Hematopoietic multipotent progenitor cell treated with erythropoietin and hydrocortisone succinate and interleukin-3 and kit ligand, for 15 days (in vitro differentiated cells): ENCODE measurements at regions not wholly inside any gene's neighbourhood (a gene's known extent, or its start where the extent isn't known, plus 50 kb on each side); places are given as distances from the start of the nearest gene placed in this dataset.
"Not testable (repeated sequence)": the region's sequence is repeated elsewhere in the genome, so short reads cannot be mapped to it uniquely, and the experiment has no call there.

Source experiments
- DNase-seq: peaks from one replicate; pipeline ENCODE4 v3.0.0-alpha.2; 2015; ENCODE audit warnings: low spot score

DNA sequence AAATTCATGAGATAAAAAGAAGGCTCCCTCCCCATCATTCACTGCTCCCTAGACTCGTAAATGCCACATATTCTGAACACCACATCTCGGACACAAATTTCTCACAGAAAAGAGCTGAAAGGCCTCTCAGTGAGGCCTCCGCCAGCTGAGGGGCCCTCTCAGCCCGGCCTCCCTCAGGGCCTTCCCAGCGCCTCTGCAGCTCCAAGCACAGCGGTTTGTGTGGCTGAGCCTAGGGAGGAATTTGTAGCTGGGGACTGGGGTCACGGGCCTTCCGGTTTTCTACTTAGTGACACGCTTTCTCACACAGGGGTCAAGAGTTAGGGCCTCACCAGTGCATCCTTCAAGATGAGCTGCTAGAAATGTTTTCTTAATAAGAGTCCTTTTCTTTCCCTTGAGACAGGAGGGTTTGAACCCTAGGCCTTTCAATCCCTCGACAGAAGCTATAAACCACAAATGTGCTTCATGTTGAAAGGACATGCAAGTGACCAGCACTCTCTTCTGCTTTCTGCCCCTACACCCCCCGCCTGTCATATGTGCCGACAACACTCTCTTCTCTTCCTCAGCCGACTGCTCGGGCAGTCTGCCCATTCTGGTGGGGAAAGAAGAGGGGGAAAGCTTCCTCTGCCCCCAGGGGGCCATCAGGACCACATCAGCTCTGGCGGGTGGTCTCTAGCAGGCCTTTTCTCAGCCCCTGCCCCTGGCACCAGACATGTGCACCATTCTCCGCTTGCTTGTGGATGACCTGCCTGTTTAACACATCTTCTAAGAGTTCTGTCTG lies 104.9 kb downstream of the CHIC2 start:
- no peak for DNase-seq

DNA sequence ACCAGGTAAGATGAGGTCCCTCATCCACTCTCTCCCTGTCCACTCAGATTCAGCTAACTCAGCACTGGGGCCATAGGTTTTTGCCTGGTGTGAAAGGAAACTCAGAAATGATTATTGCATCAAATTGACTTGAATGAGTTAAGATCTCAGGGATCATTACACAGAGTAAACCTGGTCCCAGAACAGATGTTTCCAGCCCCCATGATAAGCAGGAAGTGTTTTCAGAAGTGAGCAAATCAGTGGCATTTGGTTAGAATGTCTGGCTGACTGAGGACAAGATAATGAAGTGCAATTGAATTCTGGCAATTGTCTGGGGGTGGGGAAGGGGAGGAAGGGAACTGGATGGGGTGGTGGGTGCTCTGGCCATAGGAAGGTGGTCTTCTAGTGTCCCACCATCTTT lies 108.0 kb downstream of the CHIC2 start:
- no peak for DNase-seq

DNA sequence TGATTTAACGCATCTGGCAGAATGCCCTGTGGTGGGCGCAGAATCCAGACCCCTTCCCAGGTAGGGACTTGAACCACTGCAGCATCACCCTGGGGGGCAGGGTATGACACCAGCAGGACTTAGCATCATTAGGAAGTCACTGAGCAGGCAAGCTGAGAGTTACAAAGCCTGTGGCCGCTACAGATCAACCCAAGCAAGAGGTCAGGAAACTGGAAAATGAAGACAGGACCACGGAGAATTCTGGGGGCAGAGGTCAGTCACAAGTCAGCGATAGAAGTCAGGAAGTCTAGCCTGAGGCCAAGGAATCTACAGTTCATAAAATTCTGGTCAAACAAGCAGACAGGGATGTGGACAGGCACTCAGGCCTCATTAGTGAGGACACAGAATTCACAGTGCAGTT lies 108.4 kb downstream of the CHIC2 start:
- no peak for DNase-seq

DNA sequence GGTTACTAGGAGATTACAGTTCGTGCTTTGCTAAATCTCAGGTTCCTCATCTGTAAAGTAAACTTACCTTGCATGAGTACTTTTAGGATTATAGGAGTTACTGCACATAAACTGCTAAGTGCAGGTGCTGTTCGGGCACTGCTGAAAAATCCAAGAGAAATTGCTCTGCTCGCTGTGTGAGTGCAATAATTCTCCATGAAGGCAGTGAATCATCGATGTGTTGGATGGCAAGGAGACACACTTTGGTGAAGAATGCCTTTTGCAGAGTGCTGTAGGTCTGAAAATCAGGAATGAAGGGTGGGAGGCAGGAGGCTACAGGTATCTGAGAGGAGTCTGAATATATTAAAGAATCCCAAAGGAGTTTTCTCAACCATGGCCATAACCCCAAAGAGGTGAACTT lies 113.0 kb downstream of the CHIC2 start:
- no peak for DNase-seq

DNA sequence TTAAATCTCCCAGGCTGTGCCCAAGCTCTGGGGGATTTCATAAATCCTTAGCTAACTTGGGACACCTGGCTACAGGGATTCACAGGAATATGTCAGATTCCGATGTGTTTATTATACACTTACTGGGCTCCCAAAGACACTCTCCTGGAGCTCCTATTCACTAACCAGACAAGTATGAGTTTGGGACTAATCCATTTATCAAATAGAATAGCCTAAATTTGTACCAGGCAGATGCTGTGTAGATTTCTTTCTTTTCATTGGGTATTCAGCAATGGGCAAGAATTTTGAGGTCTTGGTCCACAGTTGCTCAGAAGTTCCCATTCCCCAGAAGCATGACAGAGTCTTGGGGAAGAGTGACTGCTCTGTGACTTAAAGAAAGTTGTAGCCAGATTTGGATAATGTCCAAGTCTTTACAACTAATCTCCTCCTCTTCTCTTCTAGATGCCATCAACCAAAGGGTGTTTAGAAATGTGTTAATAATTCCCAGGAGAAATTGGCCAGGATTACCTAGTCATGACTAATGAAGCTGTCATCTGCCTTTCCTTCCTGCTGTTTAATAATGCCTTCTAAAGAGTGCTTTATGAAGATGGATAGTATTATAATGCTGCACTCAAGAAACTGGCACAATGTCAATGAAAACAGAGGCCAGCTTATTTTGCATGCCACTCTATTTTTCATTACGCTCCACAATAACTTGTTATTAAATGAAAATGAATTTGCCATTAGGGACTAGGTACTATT lies 120.9 kb downstream of the CHIC2 start:
- no peak for DNase-seq

DNA sequence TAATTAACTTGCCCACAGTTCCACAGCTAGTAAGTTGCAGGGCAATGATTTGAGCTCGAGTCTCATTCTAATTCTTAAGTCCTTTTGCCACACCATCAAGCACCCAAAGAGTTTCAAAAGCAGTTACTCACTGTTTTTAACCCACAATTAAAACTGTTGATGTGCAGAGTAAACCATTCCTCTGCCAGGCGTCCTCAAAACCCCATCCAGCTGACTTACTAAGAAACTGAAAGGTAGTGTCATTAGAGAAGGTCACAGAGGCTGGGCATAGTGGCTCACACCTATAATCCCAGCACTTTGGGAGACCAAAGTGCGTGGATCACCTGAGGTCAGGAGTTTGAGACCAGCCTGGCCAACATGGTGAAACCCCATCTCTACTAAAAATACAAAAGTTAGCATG lies 121.7 kb downstream of the CHIC2 start:
- no peak for DNase-seq

DNA sequence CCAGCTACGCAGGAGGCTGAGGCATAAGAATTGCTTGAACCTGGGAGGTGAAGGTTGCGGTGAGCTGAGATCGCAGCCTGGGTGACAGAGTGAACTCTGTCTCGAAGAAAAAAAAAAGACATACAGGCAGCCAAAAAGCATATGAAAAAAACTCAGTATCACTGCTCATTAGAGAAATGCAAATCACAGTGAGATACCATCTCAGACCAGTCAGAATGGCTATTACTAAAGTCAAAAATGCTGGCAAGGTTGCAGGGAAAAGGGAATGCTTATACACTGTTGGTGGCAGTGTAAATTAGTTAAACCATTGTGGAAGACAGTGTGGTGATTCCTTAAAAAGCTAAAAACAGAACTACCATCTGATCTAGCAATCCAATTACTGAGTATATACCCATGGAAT lies 123.1 kb downstream of the CHIC2 start:
- DNase-seq = no peak

DNA sequence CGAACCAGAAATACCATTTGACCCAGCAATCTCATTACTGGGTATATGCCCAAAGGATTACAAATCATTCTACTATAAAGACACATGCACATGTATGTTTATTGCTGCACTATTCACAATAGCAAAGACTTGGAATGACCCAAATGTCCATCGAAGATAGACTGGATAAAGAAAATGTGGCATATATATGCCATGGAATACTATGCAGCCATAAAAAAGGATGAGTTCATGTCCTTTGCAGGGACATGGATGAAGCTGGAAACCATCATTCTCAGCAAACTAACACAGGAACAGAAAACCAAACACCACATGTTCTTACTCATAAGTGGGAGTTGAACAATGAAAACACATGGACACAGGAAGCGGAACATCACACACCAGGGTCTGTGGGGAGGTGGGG lies 124.5 kb downstream of the CHIC2 start:
- not testable (repeated sequence) for DNase-seq

DNA sequence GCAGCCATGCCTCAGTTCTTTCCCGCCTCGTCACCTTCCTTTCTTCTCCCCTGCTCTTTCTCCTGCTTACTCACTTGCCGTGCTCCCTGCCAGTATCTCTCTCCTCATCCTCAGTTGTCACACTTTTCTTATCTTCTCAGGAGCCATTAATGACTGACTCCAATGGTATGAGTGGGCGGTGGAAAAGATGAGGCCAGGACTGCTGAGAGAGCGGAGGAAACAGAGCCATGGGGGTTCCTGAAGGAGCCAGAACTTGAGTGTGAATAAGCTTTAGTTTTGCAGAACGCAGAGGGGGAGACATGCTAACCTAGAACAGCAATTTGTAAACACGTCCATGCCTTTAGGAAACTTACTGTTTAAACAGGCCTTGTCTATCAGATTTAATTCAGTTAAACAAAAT lies 126.5 kb downstream of the CHIC2 start:
- DNase-seq = no peak

DNA sequence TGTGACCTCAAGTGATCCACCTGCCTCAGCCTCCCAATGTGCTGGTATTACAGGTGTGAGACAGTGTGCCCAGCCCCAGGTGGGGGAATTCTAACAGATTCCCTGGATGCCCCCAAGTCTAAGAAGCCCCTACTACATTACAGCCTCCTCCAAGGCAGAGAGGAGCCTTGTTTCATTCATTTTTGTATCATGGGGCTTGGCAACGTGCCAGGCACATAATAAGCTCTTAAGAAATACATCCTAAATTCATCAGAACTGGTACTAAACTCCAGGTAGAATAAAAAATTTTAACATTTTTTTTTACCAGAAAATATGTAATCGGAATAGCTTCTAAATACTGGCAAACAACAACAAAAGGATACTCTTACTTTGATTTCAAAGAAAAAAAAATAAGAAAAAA lies 127.1 kb downstream of the CHIC2 start:
- DNase-seq = no peak

DNA sequence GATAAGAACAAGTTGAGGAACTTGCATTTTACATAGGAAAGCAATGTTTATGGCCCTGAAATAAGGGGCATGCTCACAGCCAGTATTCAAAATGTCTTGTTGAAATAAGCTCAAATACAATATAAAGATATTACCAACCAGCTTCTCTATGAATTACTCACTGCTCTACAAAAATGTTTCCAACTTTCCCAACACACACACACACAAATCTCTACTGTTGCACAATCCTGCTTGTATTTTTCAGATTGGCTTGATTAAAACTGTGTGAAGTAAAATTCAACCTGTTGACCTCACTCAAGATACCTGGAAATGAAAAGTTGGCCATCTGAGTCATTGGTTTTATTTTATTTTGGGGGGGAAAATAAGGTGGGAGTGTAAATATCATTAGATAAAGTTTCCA lies 128.6 kb downstream of the CHIC2 start:
- DNase-seq = no peak

DNA sequence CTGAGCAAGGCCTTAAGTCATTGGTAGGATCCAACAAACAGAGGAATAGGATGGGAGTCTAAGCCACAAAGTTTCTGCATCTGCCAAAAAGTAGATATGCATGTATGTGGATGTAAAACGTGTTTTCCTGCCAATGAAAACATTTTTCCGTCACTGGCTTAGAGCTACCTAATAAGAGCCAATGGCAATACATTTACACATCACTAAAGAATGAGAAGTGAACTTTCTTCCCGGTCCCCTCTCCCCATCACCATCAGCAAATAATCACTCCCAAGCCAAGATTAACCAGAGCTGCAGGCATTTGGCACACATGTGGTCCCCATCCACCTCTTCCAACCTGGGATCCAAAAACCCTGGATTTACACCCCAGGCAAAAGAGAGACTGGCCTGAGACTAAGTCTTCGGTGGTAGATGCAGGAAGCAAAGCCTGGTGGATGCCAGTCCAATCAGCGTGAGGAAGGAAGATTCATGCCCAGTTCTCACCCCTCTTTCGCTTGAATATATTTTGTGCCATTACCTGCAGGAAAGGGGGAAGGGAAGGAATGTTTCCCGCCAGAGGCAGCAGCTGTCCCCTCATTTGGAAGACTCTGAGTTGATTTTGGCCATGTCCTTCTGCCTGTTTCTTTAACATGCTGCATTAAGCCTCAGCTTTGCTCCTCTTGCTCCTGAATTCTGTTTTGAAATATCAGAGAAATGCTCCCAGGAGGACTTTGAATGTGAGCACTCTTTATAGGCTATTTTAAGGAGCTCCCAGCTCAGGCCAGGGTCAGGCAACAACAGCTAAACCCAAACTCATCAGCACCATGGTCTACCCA lies 131.4 kb downstream of the CHIC2 start:
- DNase-seq = no peak

DNA sequence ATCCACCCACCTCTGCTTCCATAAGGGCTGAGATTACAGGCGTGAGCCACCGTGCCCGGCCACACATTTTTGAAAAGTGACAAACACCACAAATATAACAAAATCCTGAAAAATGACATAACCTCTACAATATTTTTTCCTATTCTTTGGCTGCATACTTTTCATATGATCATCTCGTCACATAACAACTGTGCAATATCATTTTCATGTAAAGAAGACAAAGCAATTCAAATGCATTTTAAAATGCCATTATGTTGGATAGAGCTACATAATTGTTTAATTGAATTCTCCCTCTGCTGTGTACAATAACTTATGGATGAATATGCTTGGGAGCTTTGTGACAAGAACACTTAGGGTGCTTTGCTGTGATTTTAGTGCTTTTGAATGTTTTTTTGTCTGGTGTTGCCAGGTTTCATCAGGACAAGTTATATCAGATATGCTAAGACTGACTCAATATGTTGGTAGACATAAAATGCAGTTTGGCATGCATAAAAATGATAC lies 132.9 kb downstream of the CHIC2 start:
- DNase-seq = no peak

DNA sequence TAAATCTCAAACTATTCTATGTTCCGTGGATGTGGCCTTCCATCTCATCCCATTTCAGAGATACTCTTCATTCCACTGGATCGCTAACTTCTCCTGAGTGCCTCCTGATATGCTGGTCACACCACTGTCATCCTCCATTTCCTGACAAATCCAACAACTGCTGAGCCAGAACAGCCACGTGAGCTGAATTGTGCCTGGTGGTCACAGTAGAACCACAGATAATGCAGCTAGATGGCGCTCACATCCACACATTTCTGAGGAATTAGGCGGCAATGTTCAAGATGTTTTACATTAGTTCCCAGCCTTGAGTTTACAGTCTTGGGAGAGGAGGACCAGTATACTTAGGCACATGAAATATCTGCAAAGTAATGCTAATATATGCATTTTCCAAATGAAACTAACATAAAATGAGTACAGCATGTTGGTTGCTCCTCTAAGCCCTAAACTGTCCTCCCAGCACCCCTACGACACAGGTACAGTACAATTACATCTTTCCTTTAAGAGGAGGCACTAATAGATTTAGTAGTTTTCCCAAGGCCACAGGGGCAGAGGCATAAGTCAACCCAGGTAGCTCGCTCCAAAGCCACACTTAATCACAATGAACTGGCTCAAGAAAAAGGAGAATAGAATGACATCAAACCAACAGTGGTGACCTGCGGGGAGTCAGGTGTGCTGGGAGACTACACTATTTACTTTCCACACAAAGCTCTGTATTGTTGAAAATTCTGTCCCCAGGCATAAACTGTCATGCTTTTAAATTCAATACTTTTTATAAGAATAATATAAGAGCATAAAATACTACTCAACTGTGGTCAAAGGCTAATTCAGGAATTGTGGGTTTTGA lies 134.2 kb downstream of the CHIC2 start:
- DNase-seq = peak; percentile 55

DNA sequence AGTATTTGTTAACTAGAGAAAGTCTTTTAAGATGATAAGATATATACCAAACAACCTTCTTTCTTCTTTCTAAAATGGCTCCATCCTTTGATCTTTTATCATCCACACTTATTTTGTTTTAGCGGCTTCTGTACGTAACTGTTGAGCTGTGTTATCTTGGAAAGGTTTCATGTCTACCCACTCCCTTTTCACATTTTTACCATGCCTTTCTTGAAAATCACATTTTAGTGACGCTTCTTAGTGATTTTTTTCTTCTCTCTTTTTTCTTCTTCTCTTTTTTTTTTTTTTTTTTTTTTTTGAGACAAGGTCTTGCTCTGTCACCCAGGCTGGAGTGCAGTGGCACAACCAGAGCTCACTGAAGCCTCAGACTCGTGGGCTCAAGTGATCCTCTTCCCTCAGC lies 135.1 kb downstream of the CHIC2 start:
- no peak for DNase-seq

DNA sequence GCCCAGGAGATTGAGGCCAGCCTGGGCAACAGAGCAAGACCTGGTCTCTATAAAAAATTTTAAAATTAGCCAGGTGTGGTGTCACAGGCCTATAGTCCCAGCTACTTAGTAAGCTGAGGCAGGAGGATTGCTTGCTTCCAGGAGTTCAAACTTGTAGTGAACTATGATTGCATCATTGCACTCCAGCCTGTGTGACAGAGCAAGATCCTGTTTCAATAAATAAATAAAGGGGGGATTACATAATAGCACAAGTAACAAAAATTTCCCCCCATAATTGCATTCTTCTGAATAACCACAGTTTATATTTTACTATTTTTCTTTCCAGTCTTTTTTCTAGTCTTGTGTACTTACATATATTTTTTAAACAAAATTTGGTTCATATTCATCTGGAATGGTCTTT lies 135.6 kb downstream of the CHIC2 start:
- DNase-seq = no peak

DNA sequence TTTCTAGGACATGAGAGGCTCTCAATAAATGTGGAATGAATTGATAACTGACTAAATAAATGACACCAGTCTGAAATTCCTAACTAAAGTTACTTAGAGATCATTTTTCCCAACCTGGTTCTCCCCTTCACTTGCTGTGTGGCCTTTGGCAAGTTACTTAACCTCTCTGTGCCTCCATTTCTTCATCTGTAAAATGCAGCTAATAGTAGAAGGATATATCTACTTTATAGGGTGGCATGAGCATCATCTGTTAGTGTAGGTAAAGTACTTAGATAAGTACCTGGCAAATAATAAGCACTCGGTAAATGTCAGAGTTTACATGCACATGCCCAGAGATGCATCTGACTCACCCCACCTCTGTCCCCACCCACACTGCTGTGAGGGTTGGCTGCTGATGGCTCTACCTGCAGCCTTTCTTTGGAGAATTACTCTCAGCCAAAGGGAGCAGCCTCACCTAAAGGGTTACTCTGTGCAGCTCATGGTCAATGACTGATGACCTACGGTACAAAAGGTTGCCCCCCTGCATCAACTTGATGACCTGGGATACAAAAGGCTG lies 139.3 kb downstream of the CHIC2 start:
- no peak for DNase-seq

DNA sequence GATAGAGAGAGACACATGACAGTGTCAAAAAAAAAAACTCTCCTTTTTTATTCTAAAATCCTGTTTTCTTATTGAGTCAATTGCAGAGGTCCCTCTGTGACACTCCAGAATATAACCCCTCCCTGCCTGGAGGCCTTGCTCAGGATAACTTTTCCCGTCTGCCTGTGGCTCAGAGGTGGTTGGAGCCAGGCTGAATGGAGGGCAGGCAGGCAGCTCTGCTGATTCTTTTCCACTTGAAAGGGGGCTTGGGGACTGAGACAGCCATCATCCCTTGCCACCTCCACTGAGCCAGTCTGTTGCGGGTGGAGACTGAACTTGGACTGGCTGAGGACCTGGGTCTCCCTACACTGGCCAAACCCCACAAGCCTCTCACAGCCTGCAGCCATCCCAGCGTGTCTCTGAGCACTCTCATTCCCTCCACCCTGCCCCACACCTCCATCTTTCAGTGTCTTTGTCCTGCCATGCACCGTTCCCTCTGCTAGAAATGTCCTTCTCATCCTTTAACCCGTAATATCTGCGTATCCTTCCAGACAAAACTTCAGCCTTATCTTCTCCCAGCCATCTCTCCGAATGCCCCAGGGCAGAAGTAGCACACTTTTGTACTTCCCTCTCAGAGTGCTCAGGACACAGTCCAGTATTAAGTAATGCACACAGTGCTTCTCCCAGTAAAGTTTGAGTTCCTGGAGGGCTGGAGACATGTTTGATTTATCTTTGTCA lies 139.9 kb downstream of the CHIC2 start:
- no peak for DNase-seq

DNA sequence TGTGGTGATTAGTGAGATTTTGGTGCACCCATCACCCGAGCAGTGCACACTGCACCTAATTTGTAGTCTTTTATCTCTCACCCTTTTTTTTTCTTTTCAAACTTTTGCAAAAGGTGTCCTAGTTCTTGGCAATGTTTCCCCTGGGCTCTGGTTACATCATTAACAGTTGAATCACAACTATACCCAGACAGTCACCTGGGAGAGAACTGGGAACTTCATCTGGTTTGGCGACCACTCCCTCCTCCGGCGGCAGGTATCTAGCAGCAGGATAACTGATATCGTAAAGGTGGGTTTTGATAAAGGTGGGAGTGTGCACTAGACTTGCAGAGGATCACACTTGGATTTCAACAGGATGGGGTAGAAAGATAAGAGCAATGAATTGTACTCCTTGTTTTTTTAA lies 140.5 kb downstream of the CHIC2 start:
- no peak for DNase-seq

DNA sequence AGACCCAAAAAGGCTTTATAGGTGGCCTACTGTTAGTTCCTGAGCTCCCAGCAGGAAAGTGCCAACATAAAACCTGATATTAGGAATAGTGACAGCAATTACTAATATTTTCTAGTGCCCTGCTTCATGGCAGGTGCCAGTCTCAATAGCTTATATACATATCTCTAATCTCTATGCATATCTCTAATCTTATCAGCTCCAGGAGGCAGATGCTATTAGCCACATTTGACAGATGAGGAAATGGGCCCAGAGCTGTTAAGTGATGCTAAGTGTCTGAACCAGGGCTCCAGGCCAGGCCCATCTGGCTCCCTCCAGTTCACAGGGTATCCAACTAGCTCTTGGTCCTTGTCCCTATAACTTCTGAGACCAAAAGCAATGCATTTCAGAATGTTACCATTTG lies 142.5 kb downstream of the CHIC2 start:
- no peak for DNase-seq

DNA sequence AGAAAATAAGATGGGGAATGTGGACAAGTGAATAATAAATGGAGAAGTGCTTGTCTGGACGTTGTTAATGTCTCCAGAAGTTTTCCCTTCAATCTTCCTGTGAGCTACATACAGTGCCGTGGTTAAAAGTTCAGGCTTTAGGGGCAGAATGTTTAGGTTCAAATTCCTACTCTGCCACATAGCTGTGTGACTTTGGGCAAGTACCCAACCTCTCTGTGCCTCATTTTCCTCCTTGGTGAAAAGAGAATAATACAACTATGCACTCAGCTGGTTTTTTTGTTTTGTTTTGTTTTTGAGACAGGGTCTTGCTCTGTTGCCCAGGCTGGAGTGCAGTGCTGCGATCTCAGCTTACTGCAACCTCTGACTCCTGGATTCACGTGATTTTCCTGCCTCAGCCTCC lies 143.5 kb downstream of the CHIC2 start:
- DNase-seq = no peak
